ENCODE measurements at regions not wholly inside any gene's neighbourhood (a gene's known extent, or its start where the extent isn't known, plus 50 kb on each side); places are given as distances from the start of the nearest gene placed in this dataset.

DNA sequence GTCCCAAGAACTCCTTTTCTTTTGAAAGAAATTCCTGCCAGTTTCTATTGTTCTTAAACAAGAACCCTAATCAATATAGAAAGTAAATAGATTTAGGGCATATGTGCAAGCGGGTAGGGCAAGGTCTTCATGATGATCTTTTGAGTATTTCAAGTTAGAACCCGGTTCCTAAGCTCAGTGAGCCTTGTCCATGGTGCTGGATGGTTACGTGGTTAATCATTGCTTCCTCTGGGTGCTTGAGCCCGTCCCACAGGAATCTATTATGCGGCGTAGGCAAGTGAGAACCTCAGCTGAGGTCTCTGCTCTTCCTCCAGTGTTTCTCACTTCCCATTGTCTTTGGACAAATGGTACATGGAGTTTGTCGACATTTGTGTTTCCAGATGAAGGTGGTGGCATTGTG, 580.8 kb upstream of the EEF2KMT start:
- TF ChIP-seq YY1 (IDR thresholded peaks at IDR 0.05; ENCODE audit: insufficient read depth, insufficient read length) (no peak), SUZ12 (IDR thresholded peaks at IDR 0.05; ENCODE audit: extremely low read depth, insufficient read depth, insufficient read length) (no peak)
